ENCODE measurements at regions not wholly inside any gene's neighbourhood (a gene's known extent, or its start where the extent isn't known, plus 50 kb on each side); places are given as distances from the start of the nearest gene placed in this dataset.

DNA sequence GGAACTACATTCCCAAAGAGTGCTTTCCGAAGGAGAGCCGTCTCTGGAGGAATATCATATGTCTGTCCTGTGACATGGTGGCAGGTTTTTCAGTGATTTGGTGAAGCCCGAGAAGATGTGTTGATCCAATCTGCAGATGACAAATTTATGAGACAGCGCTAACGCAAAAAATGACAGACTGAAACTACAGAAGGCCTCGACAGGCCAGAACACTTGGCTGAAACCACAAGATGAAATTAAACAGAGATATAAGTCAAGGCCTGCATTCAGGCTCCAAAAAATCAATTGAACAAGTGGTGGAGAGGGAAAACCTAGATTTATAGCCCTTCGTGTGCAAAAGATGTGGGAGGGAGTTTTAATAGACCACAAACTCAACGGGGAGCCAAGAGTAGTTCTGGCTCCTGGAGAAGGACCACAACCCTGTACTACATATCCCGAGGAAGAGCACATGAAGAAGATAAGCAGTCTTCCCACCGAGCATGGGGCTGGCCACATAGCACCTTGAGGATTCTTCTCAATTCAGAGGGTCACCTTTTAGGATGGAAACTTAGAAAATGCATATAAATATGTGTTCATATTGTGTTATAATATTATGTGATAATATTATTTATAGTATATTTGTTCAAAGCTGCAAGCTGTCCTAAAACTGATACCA, 231.3 kb upstream of the PDE10A start:
- TF ChIP-seq ZNF747 (tag by site-specific recombination; IDR thresholded peaks at IDR 0.05) (no peak), MZF1 (tag by site-specific recombination; IDR thresholded peaks at IDR 0.05; ENCODE audit: borderline replicate concordance) (no peak), SP7 (tag by site-specific recombination; IDR thresholded peaks at IDR 0.05) (peak; percentile 73), ZNF280C (tag by site-specific recombination; IDR thresholded peaks at IDR 0.05) (no peak), CTCF (tag by site-specific recombination; IDR thresholded peaks at IDR 0.05) (no peak)

Data from HEK293 (cell line).